COLO829 (cell line): ENCODE measurements at regions not wholly inside any gene's neighbourhood (a gene's known extent, or its start where the extent isn't known, plus 50 kb on each side); places are given as distances from the start of the nearest gene placed in this dataset.
A peak's percentile ranks its signal among the peaks of the same experiment; 100 is the strongest.
"Not testable (repeated sequence)": the region's sequence is repeated elsewhere in the genome, so short reads cannot be mapped to it uniquely, and the experiment has no call there.

Source experiments
- DNase-seq: peaks from one replicate; pipeline ENCODE4 v3.0.0; 2012; ENCODE audit warnings: low spot score

GRCh38 chrX:65879977-65880799 lies 159.7 kb downstream of the VSIG4 start:
- DNase-seq = no peak

DNA sequence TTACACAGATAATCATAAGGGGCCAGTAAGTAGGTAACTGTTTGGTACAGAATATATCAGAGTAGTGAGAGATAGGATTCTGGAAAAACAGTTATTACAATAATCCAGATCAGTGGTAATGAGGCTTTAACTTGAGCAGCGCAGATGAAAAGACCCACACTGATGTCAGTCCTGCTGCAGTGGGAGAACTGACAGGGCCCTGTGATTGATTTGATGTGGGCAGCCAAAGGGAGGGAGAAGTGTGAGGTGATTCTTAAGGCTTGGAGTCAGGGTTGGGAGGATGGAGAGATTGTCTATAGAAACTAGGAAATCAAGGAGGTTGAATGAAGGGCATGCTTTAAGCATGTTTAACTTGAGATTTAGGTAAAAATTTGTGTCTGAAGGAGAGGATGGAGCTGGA lies 161.4 kb downstream of the VSIG4 start:
- no peak for DNase-seq

- no peak for DNase-seq
Observed at GRCh38 chrX:65877953-65878352, 161.9 kb downstream of the VSIG4 start.

- DNase-seq = not testable (repeated sequence)
Observed at GRCh38 chrX:65875614-65876013, 164.3 kb downstream of the VSIG4 start.

GRCh38 chrX:65874765-65875164 lies 165.1 kb downstream of the VSIG4 start:
- no peak for DNase-seq

DNA sequence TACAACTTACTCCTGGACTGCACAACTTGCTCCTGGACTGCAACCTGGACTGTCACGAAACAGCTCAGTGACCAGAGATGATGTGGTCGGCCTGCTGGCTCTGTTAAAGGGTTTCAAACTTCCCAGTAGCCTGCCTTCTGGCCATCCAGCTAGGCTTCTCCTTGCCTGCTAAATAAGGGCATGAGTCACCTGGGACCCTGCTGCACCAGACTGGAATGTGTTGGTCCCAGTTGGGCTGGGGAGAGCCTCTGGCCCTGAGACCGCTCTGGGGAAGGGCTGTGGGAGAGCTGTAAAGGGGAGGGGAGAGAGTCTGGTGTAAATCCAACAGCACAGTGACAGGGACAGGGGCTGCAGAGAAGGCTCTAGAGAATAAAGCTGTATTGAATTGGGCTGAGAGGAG lies 165.8 kb downstream of the VSIG4 start:
- no peak for DNase-seq

DNA sequence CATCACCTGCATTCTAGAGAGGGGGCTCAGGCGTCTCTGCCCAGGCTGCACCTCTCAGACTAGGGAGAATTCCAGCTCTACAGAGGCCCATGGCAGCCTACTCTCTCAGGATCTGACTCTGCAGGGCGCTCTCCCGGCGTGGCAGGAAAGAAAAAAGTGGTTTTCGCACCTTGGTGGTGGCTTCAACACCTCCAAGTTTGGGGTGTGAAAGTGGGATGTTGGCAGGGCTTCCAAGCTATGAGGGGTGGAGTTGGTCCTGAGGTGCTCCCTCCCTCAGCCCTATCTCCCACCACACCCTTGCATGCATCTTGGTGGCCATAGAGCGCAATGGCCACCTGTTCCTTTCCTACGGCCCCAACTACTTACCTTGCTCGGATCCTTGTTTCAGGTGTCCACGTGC lies 166.5 kb downstream of the VSIG4 start:
- no peak for DNase-seq

- DNase-seq = peak; percentile 6
Observed at GRCh38 chrX:65871671-65872311, 168.1 kb downstream of the VSIG4 start.

- DNase-seq = not testable (repeated sequence)
Observed at GRCh38 chrX:65870544-65870943, 169.3 kb downstream of the VSIG4 start.

DNA sequence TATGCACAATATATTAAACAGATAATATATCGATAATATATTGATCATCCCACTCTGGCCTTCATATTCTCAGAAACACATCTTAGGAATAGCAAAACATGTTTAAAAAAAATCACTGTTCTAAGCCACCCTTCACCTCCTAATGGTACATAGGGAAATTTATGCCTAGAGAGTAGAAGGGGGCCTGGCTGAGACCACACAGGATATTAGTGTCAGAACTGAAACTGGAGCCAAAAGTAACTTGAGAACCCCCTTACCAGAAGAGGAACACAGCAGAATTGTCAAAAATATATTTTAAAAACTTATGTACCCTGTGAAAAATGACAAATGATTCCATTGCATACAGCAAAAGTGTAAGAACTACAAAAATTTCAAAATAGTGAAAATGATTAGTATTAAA lies 173.1 kb downstream of the VSIG4 start:
- no peak for DNase-seq

DNA sequence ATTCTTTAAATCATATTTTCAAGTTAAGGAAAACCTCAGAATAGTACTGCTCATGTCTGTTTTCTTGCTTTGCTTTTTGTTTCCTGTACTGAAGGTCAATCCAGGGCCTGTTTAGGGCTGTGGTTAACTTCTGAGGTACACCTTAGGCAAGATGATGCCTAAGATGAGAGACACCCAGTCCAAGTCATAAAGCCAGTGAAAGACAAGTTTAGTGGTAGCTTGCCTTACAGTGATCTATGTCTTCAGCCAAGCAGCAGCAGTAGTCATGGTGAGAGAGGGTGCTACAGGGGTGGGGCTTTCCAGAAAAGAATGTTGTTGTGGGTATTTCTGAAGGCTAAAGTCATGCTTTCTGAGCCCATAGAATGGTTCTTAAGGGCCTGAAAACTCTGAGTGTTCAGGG lies 173.7 kb downstream of the VSIG4 start:
- DNase-seq = no peak

DNA sequence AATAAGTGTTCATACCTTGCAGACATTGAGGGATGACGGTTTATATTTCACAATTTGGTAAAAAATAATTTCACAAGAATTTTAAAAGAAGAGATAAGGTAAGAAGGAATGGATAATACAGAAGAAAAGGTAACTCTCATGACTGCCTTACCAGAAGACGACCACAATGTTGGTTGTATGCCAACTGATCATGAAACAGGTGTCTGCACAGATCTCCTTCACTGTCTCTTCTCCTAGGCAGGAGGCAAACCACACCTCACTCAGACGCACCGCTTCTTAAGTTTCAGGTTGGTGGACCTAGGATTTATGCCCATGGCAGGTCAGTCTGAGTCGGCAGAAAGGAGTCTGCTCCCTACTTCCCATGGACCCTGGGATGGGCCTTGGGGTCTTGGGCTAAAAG lies 177.2 kb downstream of the VSIG4 start:
- no peak for DNase-seq

GRCh38 chrX:65859299-65859698 lies 180.6 kb downstream of the VSIG4 start:
- DNase-seq = no peak

- not testable (repeated sequence) for DNase-seq
Observed at GRCh38 chrX:65854437-65854836, 185.4 kb downstream of the VSIG4 start.

DNA sequence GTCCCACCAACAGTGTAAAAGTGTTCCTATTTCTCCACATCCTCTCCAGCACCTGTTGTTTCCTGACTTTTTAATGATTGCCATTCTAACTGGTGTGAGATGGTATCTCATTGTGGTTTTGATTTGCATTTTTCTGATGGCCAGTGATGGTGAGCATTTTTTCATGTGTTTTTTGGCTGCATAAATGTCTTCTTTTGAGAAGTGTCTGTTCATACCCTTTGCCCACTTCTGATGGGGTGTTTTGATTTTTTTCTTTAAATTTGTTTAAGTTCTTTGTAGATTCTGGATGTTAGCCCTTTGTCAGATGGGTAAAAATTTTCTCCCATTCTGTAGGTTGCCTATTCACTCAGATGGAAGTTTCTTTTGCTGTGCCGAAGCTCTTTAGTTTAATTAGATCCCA lies 183.9 kb downstream of the MSN start:
- not testable (repeated sequence) for DNase-seq

GRCh38 chrX:65850821-65851220 lies 183.4 kb downstream of the MSN start:
- DNase-seq = not testable (repeated sequence)

GRCh38 chrX:65846974-65847373 lies 179.5 kb downstream of the MSN start:
- DNase-seq = no peak

DNA sequence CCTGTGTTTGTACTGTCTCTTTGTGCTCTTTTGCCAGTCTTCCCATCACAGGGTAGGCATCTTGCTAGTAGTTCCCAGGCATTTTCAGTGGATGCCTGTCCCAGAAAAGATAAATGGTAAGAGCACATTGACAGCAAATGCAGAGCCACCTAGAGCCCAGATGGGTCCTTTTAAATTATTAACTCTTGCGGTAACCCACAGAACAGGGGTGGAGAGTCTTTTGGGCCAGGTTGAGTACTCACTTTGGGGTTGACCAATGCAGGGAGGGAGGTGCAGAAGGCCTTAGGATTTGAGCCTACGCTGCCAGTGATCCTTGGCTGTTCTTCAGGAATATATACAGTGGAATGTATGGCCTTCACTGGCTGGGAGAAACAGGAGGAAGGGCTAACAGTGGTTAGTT lies 173.8 kb downstream of the MSN start:
- no peak for DNase-seq

DNA sequence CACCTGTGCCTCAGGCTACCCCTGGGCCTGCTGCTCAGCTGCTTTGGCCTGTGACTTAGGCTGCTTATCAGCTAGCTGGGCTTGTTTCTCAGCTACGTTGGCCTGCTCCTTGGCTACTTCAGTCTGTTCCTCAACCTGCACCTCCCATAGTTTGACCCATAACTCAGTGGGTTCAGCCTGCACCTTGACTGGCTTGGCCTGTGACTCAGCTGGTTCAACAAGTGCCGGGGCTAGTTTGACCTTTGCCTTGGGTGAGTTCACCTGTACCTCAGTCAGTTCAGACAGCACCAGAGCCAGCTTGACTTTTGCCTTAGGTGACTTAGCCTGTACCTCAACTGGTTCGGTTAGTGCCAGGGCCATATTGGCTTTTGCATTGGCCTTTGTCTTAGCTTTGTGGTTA lies 171.2 kb downstream of the MSN start:
- no peak for DNase-seq

- no peak for DNase-seq
Observed at GRCh38 chrX:65837875-65838549, 170.6 kb downstream of the MSN start.

DNA sequence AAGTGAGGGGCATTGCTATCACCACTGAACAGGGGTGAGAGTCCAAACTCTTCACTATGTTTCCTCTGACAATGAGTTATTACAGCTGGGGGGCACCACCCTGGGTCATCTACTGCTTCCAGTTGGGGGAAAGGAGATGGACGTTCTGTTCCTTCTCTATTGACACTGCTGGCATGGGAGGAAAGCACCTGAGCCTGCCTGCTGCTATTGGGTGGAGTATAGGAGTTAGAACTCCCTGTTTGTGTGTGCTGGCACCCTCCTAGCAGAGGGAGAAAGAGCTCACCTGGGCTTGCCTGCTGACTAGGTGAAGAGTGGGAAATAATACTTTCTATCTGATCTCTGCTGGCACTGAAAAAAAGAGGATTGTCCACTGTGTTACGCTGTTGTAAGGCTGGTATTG lies 163.8 kb downstream of the MSN start:
- DNase-seq = no peak

- DNase-seq = no peak
Observed at GRCh38 chrX:65828599-65828998, 161.1 kb downstream of the MSN start.

GRCh38 chrX:65825226-65825625 lies 157.8 kb downstream of the MSN start:
- not testable (repeated sequence) for DNase-seq
